GM18505 (cell line): ENCODE measurements at regions not wholly inside any gene's neighbourhood (a gene's known extent, or its start where the extent isn't known, plus 50 kb on each side); places are given as distances from the start of the nearest gene placed in this dataset.

Source experiments
- ATAC-seq: cut with Tn5 transposase; IDR thresholded peaks from one replicate; pipeline ENCODE4 v1.9.1; 2021; ENCODE audit not compliant: unreplicated experiment
- POLR2A ChIP-seq: IDR thresholded peaks from 4 replicates; pipeline ENCODE4 v1.6.1; 2011; ENCODE audit warnings: borderline replicate concordance; ENCODE audit not compliant: insufficient read depth, insufficient read length; ENCODE audit errors: extremely low read depth

- TF ChIP-seq POLR2A, result no peak
- no peak for ATAC-seq
These were observed 84.1 kb upstream of the GK2 start for GRCh38 chr4:79492148-79492547.

GRCh38 chr4:79489506-79489905, 81.5 kb upstream of the GK2 start:
- no peak for ATAC-seq
- no peak for TF ChIP-seq POLR2A

GRCh38 chr4:79476196-79476595, 68.2 kb upstream of the GK2 start:
- ATAC-seq, result no peak
- no peak for TF ChIP-seq POLR2A

GRCh38 chr4:79473439-79473724, 65.4 kb upstream of the GK2 start:
- no peak for TF ChIP-seq POLR2A
- ATAC-seq, result no peak

- no peak for TF ChIP-seq POLR2A
- no peak for ATAC-seq
These were observed 64.8 kb upstream of the GK2 start for GRCh38 chr4:79472693-79473438.

GRCh38 chr4:79472036-79472435, 64.0 kb upstream of the GK2 start:
- TF ChIP-seq POLR2A, result no peak
- no peak for ATAC-seq

- ATAC-seq, result no peak
These were observed 63.3 kb upstream of the GK2 start for GRCh38 chr4:79471309-79471708.

GRCh38 chr4:79467246-79467932, 59.4 kb upstream of the GK2 start:
- no peak for TF ChIP-seq POLR2A
- ATAC-seq, result no peak

More at GRCh38 chr4:79471309-79471708, 63.3 kb upstream of the GK2 start:
- TF ChIP-seq POLR2A, result no peak

GRCh38 chr4:79466621-79467020, 58.6 kb upstream of the GK2 start:
- ATAC-seq, result no peak
- no peak for TF ChIP-seq POLR2A
